Femur (tissue), 1 donor: ENCODE measurements at regions not wholly inside any gene's neighbourhood (a gene's known extent, or its start where the extent isn't known, plus 50 kb on each side); places are given as distances from the start of the nearest gene placed in this dataset.

Experiments used
- DNase-seq: peaks from one replicate; pipeline ENCODE4 v3.0.0-alpha.2; 2017

DNA sequence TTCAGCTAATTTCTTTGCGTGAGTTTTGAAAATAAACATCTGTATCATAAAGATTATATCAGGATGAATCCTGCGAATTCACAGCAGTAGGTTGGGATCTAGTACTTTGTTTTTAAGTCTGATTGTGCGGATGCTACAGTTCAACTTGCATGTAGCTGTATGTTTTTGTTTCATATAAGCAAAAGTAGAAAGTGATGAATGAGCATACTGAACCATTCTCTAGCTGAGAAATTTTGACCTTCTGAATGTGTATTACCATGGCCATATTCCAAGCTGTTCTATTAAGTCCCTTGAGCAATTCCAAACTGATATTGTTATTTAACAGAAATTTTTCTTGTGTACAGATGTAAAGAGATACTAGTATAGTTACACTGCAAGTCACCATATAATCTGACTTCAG is 358.8 kb upstream of the MEOX2 start:
- DNase-seq, result no peak

DNA sequence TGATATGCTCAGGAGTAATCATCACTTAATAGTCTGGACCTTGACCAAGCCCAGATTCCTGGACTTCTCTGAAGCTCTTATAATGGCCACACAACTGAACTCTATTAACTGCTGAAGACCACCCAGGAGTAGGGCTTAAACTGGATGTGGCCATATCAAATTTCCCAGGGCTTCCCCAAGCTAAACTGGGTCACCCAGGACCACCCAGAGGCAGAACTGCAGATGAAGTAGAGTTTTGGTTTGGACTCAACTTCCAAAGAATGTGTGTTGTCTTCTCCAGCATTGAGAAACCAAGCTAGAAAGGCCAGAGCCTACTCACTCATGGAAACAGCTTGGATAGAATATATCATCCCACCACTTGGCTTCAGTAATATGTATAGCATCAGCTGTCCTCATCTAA is 358.2 kb upstream of the MEOX2 start:
- peak; percentile 41 for DNase-seq

DNA sequence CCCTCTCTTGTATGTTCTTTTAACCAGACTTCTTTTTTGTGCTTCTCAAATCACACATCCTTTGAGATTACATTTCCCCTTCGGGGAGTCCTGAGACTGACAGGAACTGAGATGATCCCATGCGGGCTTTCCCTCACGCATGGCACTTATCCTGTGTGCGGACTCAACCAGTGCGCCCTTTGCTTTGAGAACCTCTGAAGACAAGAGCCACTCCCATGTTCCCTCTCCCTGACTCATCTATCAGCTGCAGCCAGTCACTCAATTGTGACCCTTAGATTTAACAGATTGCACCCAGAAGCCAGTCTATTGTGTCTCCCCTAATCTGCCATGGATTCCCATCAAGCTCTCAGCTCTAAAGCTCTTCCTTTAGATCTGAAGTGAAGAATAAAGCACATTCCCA is 353.9 kb upstream of the MEOX2 start:
- DNase-seq, result no peak

DNA sequence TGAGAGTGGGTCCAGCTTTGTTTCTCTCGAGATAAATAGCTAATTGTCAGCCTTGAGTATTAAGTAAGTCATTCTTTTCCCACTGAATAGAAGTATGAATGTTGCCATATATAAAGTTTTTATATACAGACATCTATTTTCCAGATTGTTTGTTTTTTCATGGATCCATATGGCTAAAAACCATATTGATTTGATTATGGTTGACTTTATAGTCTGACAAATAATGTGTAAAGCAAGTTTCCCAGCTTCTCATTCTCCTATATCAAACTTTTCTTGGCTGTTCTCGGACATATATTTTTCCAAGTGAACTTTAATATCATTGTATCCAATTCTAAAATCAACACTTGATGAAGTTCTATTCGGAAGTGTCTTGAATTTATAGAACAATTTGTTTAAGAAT is 352.4 kb upstream of the MEOX2 start:
- no peak for DNase-seq

DNA sequence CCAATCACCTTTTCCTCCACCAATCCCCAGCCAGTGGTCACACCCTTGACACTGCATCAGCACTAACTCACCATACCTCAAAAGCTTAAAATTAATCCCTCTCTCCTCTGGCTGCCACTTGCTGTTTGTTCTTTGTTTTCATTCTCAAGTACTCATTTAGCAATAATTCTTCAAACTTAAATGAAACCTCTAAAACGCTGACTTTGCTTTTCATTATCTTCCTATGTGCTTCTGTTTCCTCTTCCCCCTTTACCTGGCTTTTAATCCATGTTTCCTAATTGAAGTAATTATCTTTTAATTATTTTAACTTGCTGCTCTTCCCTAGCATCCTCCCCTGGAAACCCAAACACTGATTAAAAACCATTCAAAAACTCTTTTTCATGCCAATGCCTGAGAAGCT is 348.9 kb upstream of the MEOX2 start:
- no peak for DNase-seq

DNA sequence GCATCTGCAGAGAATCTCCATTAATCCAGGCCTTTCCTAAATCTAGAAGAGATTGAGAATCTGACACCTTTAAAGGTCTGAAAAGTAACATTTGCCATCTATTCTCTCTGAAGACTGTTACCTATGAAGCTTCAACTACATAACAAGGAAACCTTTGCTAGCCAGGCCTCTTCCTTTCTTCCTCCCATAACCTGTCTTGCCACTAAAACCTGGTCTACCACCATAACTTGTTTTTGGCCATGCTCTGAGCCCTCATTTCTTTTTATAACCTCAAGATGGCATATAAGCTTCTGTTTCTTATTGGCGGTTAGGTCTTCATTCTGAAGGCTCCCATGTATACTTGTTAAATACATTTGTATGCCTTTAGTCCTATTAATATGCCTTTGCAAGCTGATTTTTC is 348.4 kb upstream of the MEOX2 start:
- DNase-seq, result no peak

DNA sequence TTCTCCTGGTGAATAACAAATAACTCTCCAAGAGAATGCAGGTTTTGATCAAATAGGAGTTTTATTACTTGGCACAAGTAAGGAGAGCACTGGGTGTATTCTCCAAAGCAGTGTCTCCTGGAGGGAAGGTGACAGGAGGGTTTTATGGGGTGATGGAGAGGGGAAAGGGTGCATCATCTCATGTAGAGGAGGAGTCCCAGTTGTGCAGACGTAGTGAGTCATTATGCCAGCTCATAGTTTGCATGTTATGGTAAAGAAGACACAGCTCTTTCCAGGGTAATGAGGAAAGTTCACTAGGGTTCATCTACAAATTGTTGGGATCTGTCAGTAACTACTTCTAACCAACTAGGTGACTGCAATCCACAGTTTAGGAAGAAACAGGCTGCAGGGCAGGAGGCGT is 347.9 kb upstream of the MEOX2 start:
- DNase-seq, result no peak

DNA sequence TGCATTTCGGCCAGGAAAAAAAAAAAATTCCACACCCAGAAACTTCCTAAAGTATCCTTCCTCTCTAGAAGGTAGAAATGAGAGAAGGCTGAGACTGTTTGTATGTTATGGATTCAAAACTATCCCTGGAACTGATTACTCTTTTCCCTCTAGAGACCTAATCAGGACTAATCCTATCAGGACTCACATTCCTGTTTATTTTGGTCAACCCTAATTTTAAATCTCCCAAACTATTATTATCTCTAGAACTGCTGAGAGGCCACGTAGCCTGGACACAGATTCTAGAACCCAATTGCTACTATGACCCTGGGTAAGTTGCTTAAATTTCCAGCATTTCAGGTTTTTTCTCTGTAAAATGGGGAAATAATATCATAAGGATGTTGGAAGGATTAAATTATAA is 346.8 kb upstream of the MEOX2 start:
- no peak for DNase-seq

DNA sequence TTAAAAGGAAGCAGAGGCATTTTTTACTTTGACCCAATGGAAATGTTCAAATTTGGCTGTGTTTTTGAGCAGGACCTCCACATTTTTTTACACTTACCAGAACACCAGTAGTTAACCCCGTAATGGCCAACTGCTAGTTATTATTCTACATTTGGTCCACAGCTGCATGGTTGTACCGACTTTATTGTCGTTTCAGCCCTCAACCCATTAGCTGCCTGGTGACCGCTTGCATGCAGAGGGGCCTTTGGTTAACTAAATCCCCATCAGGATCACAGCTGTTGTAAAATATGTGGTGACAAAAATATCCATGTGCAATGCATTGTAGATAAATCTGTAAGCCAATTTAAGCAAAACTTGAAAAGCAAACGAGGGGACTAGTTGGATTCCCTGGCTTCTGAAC is 342.2 kb upstream of the MEOX2 start:
- DNase-seq, result no peak

DNA sequence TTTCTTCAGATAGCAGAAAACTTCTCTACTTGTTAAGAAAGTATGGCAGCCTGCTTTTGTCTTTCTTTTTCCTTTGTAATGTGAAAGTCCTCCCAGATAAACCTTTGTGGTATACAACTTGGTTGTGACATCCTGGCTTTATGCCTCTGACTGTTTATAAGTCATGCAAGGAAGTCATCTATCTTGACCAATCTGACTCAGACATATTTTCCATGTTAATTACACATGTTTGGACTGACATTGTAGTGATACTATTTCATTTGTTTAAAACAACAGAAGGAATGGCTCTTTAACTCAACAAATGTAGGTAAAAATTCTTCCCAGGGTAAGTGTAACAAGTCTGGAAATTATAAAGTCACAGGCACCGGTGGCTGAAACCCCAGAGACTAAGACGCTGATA is 341.6 kb upstream of the MEOX2 start:
- no peak for DNase-seq

DNA sequence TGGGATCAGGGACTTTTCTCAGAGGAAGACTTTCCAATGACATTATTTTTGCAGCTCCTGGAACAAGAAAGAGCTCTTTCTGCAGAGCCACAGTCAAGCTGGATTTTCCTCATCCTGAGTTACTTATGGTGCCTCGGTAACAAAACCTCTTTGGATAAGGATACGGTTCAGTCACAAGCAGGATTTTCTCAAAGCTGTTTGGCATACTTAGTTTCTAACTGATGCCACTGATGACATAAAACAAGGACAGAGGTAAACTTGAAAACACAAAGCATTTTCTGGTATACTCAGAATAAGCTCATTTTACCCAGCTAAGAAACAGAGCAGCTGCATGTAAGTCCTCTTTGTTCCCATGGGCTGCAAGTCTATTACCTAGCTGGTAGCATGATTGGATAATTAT is 340.9 kb upstream of the MEOX2 start:
- DNase-seq, result no peak

DNA sequence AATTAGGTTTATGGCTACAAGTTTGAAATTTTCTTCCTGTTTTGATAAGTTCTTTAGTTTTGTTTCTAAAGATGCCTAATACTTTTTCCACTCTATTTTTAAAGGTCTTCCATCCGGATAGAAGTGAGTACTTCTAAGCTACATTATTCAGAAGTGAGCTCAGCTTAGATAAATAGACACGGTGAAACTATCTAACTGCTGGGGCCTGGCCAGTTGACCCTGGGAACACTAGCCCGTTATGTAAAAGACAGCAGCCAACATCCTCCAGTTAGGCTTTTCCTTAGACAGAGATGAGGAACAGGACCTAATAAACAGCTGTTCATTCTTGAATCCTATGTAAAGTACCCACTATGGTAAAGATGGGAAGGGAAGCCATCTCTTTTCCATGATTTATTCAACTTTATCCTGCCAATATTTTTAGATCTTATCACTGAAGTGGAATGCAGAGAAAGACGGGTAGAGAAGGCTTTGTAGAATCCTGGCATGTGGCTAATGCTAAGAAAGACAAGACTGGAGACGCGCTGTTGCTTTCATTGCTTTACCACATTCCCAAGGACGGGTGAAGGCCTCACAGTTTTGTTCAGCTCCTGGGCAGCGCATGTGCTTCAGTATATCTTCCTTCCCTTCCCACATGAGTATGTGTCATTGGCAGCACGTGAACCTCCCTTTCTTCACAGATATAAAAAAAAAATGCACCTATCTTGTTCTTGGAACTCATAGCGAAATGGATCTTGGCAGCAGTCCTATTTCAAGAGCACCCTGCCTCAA is 340.0 kb upstream of the MEOX2 start:
- DNase-seq, result no peak

DNA sequence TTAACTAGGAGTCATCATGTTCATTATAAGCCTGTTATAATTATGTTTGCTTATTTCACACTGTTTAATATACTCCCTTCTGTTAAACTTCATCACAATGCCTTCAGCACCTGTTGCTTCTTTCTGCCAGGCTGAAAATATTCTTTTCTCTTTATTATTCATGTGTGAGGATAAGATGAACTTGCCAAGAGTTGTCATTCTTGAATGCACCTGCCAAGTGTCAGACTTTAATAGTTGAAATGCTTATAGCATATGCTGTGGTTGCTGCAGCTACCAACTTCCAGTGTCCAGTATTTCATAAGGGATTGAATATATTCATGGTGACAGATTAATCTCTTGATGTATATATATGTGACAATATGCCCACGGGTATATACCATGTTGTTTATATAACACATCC is 339.2 kb upstream of the MEOX2 start:
- peak; percentile 23 for DNase-seq

DNA sequence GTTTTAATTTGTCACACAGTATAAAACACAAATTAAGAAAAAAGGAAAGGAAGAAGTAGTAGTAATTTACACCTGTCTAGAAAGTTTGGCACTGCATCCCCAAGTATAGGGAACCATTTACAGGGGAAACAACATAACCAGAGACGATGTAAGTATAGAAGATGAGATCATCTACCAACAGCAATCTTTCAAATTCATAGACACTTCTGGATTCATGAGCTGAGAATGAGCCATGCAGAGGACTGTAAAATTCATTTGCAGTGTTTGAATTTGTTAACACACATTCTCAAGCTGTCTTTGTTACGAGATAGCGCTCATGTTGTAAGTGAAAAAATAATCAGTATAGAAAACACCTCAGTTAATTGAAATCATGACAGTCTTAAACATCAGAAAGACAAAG is 337.0 kb upstream of the MEOX2 start:
- DNase-seq, result no peak

DNA sequence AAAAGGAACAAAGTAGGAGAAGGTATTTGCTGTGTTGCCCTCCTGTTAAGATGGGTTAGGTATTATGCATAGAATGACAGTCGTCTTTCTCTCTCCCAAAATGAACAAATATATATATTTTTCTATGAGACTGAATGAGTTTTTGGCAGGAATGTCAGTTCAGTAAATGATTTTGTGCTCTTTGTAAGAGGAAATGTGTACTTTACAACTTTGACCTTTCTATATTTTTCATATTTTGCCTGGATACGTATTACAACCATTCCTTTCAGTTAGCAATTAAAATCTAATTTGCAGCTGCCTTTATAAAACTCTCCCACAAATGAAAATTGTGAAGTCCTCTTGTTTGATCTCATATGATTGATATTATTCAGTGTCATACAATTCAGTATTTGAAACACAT is 336.6 kb upstream of the MEOX2 start:
- no peak for DNase-seq

DNA sequence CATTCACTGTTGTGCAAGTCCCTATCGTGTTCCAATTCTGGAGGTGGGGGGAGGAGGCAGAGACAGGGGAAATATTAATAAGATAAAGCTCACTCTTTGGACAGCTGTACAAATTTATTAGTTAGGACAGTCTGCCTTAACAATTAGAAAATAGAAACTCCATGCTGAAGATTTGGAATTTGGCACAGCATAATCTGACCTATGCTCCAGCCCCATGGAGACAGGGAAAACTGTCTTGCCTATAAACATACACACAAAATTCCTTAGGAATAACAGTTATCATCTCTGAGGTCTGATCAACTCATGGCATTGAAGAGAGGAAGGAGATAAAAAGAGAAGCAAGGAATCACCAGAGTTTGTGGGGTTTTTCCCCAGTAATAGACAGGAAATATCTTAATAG is 335.4 kb upstream of the MEOX2 start:
- DNase-seq, result no peak

DNA sequence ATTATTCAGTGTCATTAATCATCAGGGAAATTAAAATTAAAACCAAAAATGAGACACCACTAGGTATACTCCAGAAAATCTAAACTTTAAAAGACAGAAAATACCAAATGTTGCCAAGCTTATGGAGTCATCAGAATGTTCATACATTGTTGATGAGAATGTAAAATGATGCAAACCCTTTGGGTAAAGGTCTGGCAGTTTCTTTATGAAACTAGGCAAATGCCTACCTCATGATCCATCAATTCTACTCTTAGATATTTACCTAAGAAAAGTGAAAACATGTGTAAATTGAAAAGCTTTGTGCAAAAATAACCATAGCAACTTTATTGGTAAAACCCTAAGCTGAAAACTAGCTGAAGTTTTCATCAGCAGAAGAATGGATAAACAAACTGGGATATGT is 329.5 kb upstream of the MEOX2 start:
- DNase-seq, result no peak

DNA sequence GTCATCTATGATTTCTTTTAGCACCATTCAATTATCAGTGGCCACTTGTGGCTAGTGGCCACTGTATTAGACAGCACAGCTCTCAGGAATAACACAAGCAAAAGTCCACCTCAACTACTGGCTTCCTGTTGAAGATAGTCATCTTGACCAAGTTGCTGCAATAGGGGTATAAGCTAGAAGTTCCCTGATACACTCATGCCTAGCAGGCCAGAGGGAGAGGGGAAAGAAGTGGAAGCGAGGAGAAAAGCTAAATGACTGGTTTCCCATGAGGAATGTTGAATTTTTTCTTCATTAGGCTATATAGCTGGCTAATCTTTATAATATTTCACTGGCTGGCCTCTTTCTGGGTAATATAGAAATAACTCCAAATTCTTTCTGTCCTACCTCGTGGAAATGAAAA is 327.5 kb upstream of the MEOX2 start:
- DNase-seq, result no peak

DNA sequence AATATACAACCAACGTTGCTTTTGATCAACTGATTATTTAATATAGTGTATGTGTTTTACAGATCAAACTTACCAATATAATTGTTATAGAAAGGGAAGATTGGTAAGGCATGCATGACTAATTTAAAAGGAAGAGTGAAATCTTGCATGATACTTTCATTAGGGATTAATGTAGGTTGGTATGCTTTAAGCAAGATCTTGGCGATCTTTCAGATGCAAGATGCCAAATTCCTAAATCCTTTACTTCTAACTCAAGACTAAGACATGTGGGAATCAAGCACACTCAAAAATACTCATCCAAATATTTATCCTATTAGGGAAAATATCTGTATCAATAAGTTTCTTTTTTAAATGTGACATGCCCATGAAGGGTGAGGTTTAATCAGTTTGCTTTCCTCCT is 321.4 kb upstream of the MEOX2 start:
- DNase-seq, result no peak

DNA sequence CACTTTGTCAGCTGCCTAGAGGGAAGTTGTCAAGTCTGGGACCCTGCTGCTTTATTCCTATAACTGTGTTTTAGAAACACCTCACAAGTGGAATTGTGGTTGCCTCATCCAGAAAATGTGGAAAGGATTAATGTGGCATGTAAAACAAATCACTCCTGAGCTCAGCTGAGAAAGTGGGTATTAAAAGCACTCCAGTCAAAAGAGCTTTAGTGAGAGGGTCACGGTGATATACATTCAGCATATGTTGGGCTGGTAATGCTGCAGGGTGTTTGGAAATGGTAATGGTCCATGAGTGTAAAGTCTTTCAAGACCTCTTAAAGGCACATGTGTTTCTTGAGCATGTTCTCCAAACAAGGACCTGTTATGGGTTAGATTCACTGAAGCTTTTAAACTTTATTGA is 318.2 kb upstream of the MEOX2 start:
- DNase-seq, result no peak

DNA sequence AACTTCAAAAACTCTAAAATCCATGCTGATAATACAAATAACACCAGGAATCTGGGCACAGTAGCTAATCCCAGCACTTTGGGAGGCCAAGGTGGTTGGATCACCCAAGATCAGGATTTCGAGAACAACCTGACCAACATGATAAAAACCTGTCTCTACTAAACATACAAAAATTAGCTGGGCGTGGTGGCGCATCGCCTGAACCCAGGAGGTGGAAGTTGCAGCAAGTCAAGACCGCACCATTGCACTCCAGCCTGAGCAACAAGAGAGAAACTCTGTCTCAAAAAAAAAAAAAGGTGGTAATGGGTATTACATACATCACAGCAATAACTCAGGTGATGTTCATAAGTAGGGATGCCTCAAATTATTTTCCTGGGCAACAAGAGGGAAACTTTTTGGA is 315.0 kb upstream of the MEOX2 start:
- DNase-seq, result no peak

DNA sequence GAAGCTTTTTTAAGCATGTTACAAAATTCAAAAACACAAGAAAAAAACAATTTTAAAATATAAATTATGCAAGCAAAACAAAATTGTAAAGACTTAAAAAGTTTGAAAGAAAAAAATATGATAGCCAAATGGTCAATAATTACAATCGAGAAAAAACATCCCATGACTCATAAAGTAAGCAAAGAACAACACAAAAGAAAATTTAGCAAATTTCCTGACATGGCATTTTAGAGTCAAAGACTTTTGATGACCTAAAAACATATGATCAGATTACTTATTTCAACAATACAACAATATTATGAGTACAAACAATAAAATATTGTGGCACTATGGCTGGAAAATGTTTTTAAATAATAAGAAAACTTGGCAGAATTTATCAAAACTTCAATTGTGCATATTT is 312.1 kb upstream of the MEOX2 start:
- no peak for DNase-seq

DNA sequence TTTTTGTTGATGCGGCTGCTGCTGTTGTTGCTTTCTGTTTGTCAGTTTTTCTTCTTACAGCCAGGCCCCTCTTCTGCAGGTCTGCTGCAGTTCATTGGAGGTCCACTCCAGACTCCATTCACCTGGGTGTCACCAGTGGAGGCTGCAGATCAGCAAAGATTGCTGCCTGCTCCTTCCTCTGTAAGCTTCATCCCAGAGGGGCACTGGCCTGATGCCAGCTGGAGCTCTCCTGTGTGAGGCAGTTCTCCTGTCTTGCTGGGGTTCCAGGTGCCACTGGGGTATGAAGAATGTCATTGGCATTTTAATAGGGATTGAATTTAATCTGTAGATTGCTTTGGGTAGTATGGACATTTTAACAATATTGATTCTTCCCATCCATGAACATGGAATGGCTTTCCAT is 308.5 kb upstream of the MEOX2 start:
- DNase-seq, result no peak

DNA sequence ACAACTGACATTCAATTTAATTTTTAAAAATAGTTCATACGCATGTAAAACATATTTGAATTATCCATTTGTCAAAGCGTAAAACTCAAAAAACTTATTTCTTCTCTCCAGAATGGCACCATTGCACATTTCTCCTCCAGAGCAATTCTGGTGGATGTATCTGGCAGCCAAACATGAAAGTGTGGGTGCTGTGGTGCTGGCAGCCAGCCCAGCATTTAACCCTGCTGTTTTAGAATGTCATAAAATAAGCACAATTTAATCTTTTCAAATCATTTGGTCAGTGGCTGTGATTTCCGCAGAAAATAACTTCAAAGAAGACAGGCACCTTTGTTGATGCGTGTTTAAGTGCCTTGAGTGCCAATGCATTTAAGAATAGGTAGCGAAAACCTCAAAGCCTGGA is 302.7 kb upstream of the MEOX2 start:
- DNase-seq, result no peak

DNA sequence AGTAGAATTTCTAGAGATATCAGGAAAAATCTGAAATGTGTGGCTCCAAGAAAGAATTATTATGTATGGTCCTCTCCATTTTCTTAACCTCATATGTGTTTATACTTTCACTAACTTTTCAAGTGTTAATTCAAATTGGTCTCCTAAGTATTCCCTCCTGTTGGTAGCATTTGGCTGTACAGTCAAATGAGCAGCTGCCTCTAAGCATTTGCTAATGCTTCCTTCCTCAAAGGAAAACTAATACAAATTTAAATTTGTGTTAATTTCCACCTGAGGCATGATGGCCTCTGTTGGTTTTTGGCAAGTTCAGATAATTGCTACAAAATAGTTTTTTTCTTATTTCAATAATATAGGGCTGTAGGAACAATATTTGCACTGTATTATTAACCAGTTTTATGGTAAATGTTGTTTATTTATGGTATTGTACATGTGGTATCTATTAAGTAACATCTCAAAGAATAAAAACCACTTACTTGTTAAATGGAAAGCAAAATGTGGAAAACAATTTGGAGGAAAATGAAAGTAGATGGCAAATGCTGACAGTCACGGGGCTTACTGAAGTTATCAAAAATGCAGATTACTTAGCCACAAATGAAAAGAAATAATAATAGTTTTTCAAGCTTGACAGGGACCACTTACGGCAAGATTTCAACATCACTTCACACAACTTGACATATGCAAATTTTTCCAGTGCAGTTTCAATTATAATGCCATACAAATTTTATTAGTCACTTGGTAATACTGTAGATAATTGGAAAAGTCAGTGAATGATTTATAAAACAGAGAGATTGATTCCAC is 299.3 kb upstream of the MEOX2 start:
- DNase-seq, result no peak
